A172 (cell line): ENCODE measurements at regions not wholly inside any gene's neighbourhood (a gene's known extent, or its start where the extent isn't known, plus 50 kb on each side); places are given as distances from the start of the nearest gene placed in this dataset.

Experiments used
- DNase-seq: peaks from one replicate; pipeline ENCODE4 v3.0.0-alpha.2; 2015; ENCODE audit warnings: low spot score

DNA sequence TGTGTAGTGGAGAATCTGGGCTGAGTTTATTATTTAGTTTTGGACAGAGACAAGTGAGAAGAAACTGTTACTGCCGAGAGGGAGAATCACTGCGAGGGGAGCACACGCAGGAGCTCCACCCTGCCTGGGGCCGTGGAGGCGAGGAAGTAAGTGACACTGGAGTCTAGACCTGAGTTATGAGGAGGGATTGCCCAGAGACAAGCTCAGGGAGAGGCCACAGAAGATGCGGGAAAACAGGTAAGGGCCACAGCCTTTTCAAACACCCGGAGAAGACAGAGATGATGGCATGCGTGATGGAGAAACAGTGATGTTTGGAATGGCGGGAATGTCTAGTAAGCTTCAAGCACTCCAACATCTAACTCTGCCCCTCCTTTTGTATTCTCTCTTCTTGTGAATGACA, 84.1 kb downstream of the TNFSF11 start:
- DNase-seq = no peak

DNA sequence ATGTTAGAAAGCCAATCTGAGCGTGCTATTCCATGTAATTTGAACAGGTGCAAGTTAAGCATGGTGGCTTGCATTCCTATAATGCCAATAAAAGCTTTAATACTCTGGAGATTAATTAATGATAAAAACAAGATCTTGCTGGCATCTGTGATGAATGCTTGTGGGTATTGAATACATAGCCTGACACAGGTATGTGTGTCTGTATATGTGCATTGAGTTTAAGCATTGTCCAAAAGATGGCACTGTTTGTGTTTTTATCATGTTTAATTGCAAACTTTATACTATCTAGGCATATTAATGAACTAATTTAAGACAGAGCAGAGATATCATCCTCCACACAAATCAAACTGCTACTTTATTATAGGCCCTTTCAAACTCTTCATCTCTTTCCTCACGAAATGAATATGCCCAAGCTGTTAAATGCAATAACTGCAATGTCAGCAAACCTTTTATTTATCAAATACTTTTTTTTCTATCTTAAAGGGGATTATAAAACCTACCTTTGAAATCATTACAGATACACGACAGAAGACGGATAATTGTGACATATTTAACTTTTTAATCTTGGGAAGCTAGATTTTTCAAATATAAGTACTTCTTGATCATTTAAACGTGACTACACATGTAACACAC, 86.5 kb downstream of the TNFSF11 start:
- DNase-seq = no peak

DNA sequence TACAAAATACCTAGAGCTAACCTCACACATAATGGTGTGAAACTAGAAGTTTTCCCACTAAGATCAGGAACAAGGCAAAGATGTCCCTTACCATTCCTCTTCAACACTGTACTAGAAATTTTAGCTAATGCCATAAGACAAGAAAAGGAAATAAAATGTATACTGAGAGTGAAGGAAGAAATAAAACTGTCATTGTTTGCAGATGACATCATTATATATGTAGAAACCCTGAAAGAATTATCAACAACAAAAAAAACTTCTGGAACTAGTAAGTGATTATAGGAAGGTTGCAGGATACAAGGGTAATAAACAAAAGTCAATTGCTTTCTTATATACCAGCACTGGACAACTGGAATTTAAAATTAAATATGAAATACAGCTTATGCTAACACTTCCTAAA, 93.7 kb downstream of the TNFSF11 start:
- DNase-seq = no peak

DNA sequence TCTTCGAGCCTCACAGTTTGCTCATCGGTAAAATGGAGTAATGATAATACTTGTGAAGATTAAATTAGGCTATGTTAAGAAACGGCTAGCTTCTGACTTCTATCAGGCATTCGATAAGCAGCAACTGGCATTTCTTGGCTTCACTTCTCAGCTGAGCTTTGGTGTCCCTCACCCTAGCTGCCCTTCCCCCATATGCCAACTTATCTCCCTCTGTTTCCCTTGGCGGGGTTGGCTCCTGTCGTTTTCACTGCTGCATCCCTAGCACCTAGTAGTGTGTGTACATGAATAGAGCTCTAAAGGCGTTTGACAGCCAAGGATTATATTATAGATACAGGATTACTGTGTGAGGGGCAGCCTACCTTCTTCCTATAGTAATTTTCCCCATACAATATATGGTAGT, 97.5 kb downstream of the TNFSF11 start:
- no peak for DNase-seq

DNA sequence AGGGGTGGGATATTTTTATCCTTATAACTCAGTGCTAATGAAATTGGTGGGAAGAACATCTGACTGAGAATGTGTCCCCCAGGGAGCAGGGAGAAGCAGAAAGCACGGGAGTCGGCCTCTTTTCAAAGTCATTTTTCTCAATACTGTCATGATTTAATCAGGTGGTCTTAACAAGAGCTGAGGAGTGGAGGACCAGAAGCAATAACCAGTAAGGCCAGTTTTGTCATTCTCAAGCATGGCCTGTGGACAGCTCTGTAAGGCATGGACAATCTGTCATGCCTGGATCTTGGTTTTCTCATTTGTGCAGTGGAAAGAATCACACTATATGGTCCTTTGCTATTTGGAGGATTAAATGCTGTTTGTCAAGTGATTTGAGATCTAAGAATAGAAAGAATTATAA, 99.7 kb downstream of the TNFSF11 start:
- no peak for DNase-seq

DNA sequence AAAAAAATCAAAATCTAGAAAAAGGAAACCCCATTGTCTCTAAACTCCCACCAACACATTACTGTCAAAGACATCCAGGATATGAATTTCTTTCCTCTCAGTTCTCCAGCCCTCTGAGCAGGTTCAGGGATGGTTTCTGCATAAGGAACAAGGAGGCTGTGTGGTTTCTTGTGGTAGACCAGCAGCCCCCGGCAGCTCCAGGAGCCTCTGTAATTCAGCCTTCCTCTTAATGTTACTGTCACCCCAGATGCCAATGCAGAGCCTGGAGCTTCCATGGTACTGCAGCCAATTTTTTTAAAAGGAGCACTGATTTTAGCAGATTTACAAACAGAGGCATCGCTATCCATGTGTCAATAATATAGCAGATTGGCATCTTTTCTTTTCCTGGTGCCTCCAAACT, 100.6 kb upstream of the FAM216B start:
- no peak for DNase-seq

DNA sequence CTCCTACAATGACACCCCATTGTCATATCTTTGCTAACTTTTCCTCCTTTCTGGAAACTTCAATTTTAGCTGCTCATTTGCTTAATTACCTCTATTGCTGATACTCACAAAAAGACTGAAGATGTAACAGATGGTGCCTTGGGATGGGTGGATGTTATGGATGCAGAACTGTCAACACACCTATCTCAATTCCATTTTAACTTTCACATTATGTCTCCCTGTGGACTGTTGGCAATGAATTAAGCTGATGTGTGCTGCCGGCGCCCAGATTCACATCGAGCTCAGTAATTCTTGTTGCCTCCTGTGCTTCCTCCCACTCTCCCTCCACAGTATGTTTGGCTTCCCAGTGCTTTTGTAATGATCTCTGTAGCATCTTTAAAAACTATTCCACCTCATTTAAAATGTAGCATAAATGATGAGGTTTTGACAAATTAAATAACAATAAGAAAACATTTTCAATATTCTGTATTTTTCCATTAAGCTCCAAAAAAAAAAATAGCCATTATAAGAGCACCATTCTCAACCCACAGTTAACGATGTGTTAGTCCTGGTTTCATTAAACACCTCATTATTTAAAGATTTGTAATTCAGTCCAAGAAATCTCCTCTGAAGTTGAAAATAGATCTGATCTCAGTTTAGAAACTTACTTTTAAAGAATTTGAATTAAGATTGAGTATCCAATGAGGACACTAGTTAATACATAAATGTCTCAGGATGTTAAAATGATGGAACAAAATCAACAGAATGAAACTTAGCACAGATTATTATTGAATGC, 99.9 kb upstream of the FAM216B start:
- DNase-seq = no peak

DNA sequence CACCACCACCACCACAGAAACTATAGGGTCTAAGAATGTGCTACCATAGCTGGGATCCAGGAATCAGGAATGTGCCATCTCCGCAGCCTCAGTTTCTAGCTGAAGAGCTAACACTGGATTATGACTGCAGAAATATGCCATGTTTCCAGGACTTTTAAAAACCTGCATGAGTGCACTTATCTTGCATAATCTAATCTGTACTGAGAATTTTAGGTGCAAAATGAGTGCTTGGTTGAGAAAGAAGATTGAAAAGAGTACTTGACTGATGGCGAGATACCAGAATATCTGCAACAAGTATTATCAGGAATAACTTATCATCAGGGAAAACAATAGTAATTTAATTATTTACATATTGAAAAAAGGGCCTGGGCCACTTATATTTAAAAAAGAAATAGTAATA, 97.2 kb upstream of the FAM216B start:
- no peak for DNase-seq

DNA sequence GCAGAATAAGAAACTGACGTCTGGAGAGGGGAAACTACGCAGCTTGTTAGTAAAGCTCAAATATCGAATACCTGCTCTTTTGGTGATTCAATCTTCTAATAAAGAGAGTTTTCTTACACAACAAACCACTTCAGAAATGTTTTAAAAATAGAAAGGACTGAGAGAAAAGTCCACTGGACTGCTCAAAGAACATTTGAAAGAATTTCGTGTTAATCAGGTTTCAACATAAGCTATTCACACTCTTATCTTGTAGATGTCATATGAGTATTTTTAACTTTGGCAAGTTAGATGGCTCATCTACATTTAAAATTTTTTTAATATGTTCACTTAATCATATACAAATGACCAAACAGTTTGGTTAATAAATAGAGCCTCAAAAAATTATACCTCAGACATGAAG, 95.6 kb upstream of the FAM216B start:
- DNase-seq = no peak

DNA sequence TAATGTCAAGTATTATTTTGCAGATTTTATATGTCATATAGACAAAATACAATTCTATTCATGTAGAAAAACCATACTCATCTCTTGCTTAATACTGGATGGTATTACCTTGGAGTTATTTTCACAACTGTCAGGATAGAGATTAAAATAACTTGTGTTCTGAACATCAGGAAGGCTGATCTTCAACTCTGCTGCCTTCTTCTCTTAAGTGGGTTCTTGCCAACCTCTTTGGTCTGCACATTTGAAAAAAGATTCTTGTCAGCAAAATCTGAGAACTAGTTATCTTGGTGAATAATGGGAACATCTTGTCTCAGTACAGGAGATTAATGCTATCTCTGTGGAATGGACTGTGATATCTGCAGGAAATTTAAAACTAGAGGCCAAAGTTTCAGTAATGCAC, 95.2 kb upstream of the FAM216B start:
- DNase-seq = no peak

DNA sequence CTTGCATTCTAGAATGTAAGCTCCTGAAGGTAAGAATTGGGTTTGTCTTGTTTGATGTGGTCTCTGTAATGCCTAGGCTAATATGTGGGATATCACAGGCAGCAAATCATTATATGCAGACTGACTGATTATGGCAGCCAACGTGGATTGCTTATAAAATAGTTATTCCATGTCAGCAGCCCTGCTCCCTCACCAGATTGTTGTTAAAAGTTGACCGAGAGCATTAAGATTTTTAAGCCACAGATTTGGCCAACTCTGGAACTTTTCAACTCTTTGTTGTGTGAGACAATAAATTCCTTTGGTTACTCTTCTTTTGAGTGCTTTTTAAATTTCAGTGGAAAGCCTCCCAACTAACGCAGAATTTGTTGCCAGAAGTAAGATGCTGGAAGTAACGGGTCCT, 92.6 kb upstream of the FAM216B start:
- DNase-seq = no peak

DNA sequence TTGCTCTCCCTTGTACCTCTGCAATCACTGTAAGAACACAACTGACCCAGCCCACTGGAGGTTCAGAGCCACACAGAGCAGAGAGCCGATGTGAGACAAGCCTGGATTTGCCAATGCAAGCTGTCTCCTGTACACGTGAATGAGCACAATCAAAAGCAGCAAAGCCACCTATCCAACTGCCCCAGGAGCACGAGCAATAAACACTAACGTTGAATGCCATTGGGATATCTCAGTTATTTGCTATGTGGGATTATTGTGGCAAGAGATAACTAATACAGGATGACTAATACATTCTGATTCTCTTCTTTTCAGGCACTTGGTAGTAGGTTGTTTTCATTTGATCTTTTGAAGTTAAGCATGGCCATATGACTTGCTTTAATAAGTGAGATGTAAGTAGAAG, 85.2 kb upstream of the FAM216B start:
- DNase-seq = peak; percentile 8

DNA sequence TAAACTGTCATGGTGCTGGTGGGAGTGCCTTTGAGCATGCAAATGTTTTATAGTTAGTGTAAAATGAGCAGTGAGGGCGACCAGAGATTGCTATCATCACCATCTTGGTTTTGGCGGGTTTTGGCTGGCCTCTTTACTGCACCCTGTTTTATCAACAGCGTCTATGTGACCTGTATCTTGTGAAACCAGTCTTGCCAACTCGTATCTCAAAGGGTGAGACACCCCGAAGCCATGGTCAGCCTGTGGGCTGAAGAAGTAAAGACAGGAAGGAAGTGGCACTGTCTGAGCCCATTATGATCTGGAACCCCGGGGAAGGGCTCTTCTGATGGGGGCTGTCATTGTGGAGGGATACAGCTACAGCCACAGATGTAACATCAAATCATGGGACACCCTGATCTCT, 81.5 kb upstream of the FAM216B start:
- no peak for DNase-seq

DNA sequence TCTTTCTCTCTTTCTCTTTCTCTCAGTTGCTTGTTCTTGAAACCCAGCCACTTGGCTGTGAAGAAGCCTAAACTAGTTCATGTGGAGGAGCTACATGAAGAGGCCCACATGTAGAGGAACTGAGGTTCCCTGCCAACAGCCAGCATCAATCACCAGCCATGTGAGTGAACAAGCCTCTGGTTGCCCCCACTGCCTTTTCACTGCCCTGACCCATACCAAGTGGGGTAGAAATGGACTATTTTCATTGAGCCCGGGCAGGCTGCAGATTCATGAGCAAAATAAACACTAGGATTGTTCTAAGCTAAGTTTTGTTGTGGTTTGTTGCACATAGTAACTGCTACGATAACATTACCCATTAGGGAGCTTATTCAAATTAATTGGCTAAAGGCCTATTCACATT, 78.7 kb upstream of the FAM216B start:
- no peak for DNase-seq

DNA sequence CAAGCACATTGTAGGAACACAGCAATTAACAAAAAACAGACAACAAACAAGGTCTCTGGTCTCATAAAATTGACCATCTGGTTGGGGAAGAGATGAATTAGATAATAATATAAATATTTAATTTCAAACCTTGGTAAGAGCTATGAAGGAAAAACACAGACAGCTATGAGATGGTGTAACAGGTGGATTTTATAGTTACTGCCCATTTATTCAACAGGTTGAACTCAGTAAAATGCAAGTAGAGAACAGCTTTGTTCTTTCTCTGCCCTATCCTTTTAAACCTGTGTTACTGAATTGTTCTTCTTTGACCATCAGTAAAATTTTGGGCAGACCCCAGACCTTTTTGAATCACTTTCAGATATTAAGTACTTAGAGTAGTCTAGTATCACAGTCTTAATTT, 77.6 kb upstream of the FAM216B start:
- DNase-seq = no peak

DNA sequence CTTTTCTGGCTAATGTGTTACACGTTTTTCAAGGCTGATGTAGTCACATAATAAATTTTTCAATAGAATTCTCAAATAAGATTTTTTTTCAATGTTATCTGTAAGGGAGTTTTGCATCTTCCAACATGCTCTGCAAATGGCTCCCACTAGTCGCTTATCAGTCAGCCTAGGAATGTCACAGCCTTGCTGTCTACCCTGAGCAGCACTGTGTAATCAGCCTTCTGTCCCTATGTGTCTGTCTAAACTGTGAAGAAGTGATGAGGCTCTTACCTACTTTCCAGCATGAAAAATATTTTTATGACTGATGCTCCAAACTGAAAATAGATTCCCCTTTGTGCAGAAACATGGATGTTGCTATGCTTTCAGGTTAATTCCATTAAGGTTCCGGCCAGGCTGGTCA, 75.1 kb upstream of the FAM216B start:
- no peak for DNase-seq

DNA sequence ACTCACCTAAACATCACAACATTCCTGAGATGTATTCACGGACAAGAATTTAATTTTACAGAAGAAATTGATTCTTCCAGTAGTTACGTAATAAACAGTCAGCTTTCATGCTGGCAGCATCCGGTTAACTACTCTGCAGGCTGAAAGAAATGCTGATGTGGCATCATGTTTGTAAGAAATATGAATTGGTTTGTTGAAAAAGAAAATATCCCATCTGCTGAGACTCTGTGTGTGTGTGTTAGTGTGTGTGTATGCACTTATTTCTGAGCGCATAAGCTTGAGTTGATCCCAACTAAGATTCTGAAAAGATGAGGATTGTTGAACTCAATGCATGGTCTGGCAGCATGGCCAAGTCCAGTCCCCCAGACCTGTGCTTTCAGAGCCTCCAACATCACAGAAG, 74.3 kb upstream of the FAM216B start:
- no peak for DNase-seq

DNA sequence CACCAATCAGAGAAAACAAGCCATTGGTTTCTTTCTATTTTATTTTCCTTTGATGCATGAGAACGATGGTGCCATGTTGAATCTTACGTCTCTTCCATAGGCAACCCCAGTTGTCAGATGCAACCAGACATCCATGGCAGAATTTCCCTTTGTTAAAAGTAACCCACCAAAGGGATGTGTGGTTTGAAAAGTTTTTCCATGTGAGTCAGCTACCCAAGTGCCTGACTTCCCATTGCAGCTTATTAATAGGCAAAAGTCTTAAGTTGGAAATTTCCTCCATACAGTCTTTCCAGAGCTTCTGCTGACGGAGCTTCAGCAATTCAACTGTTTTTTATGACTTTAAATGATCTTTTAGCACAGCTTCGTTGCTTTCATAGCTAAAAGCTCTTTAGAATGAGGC, 73.8 kb upstream of the FAM216B start:
- DNase-seq = no peak

DNA sequence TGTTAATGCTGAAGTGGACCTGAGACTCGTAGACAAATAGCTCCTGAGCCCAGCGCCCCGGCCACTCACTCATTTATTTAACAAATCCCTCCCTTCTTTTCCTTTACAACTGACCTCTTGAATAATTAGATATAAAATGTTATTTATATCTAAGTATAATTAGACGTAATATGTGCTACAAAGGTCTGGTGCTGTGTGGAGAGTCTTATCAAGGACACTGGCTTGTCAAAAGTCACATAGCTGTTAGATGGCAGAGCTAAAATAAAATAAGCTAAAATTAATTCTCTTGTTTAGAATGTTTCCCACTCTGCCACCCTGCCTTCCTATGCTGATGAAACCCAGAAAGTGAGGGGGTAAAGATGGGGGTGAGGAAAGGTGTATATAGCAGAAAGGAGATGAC, 73.0 kb upstream of the FAM216B start:
- DNase-seq = no peak

DNA sequence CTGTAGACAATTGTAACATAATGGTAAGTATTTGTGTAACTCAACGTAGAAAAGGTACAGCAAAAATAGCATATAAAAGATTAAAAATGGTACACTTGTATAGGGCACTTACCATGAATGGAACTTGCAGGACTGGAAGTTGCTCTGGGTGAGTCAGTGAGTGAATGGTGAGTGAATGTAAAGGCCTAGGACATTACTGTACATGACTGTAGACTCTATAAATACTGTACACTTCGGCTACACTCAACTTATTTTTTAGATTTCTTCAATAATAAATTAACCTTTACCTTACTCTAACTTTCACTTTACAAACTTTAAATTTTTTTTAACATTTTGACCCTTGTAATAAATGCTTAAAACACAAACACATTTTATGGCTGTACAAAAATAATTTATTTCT, 72.1 kb upstream of the FAM216B start:
- no peak for DNase-seq

DNA sequence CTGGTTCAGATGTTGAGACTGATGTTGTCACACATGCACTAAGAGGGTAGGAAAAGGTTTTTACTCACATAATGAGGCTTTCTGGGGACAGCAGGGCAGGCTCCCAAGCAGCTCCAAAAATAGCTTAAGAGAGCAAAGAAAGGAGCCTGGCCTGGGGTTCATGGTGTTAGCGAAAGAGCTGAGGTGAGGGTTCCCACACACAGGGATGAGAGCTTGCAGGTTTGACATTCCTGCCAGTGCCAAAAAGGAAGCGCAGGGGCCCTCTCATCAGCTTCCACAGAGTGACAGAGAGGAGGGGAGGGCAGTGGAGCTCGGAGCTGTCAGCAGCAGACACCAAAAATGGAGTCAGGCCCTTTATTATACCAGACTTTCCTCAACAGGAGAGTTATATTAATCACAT, 65.5 kb upstream of the FAM216B start:
- no peak for DNase-seq

DNA sequence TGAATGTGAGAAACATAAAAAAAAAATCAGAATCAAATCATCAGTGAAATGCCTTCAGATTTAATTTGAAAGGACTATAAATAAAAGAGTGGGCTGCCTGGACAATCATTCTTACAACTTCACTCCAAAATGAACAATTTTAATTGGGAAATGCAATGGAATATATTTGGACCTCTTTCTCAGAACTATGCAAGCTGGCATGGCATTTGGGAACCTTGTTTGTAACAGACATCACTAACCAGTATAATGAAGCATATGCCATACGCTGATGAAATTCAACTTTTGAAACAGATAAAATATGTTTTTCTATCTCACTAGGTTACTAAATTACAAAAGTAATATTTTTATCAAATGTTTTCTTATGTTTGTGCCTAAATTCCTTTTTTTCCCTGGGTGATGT, 64.2 kb upstream of the FAM216B start:
- DNase-seq = no peak

DNA sequence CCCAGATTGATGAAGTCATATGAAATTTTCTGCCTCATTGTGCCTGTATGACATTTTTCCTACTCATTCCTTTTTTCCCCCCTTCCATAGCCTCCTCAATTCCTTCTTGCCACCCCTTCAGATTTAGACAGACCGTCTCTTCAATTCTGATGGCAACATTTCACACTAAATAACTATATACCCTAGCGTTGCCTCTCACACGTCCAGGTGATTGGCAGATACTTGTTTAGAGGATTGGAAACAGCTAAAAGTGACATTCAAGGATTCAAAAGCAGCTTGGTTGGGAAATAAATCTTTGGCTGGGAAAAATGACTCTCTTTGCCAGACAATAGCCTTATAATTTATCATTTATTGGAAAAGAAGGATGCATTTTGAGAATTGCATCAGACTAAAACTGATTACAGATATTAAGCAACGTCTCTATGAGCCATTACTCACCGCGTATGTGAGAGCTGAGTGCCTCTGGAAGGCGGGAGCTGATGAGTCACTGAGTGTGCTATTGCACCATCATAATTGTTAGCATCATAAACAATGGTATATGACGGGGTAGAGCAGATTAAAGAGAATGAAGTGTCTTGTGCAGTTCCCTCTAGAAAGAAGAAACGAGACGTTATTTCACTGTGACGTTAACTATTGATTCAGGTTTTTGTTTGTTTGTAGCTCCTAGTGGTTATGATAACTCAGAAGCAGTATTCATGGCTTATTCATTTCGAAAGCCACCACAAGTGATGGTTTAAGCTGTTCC, 61.1 kb upstream of the FAM216B start:
- DNase-seq = peak; percentile 68
